CD4-positive, CD25-positive, alpha-beta regulatory T cell (primary cell): ENCODE measurements at regions not wholly inside any gene's neighbourhood (a gene's known extent, or its start where the extent isn't known, plus 50 kb on each side); places are given as distances from the start of the nearest gene placed in this dataset.

Source experiments
- ATAC-seq, 2 donors: fragments of 150-1000 bp; cut with Tn5 transposase; one replicate each; pipeline ENCODE4 v1.10.0; 2021; ENCODE audit warnings: low read depth in 2 of 2, moderate number of reproducible peaks in 2 of 2, moderate library complexity in 1 of 2
- DNase-seq, 3 donors: peaks; one replicate each; pipeline versions ENCODE4 v3.0.0 to v3.0.0-alpha.2; 2012 to 2022; ENCODE audit warnings: mixed read lengths in 1 of 3
- H3K27ac ChIP-seq: one replicate; pipeline ENCODE4 v1.7.0; 2013; ENCODE audit warnings: mild to moderate bottlenecking, low read length; ENCODE audit not compliant: insufficient read depth, poor library complexity, severe bottlenecking
- H3K27me3 ChIP-seq: one replicate; pipeline ENCODE4 v1.7.0; 2013; ENCODE audit warnings: low read length; ENCODE audit not compliant: control insufficient read depth, insufficient read depth
- H3K36me3 ChIP-seq: one replicate; pipeline ENCODE4 v1.7.0; 2013; ENCODE audit warnings: mild to moderate bottlenecking, low read length, moderate library complexity; ENCODE audit not compliant: control insufficient read depth, insufficient read depth
- H3K4me1 ChIP-seq: 2 replicates; pipeline ENCODE4 v1.7.0; 2013; ENCODE audit warnings: mild to moderate bottlenecking, low read length; ENCODE audit not compliant: insufficient read depth, control insufficient read depth, poor library complexity, severe bottlenecking
- H3K4me3 ChIP-seq: one replicate; pipeline ENCODE4 v1.7.0; 2013; ENCODE audit warnings: low read depth, mild to moderate bottlenecking, low read length, moderate library complexity
- H3K9me3 ChIP-seq, 2 experiments: 1 replicate in 1 of 2; 2 replicates in 1 of 2; pipeline ENCODE4 v1.7.0; 2013; ENCODE audit warnings: low read length in 2 of 2, mild to moderate bottlenecking in 1 of 2, moderate library complexity in 1 of 2; ENCODE audit not compliant: control insufficient read depth in 2 of 2
- H3K27ac Mint-ChIP-seq, 3 donors: one replicate each; pipeline ENCODE4 v1.8.0; 2020 to 2022; ENCODE audit warnings: mild to moderate bottlenecking in 3 of 3, mixed read lengths in 3 of 3, moderate library complexity in 2 of 3
- H3K27me3 Mint-ChIP-seq: one replicate; pipeline ENCODE4 v1.8.0; 2022; ENCODE audit warnings: mild to moderate bottlenecking, mixed read lengths
- H3K36me3 Mint-ChIP-seq: one replicate; pipeline ENCODE4 v1.8.0; 2020; ENCODE audit warnings: mixed read lengths
- H3K4me1 Mint-ChIP-seq, 4 donors: one replicate each; pipeline ENCODE4 v1.8.0; 2020 to 2022; ENCODE audit warnings: mixed read lengths in 4 of 4, mild to moderate bottlenecking in 1 of 4
- H3K4me3 Mint-ChIP-seq, 4 donors: one replicate each; pipeline ENCODE4 v1.8.0; 2020 to 2022; ENCODE audit warnings: mild to moderate bottlenecking in 4 of 4, mixed read lengths in 4 of 4, moderate library complexity in 3 of 4
- H3K9me3 Mint-ChIP-seq, 7 donors: one replicate each; pipeline ENCODE4 v1.8.0; 2020 to 2022; ENCODE audit warnings: mixed read lengths in 7 of 7, mild to moderate bottlenecking in 3 of 7, moderate library complexity in 2 of 7

GRCh38 chr20:10994991-10995700, 321.3 kb upstream of the JAG1 start:
- Histone ChIP-seq H3K36me3 (no peaks in the 10 kb centered on the region), H3K9me3 (no peaks in the 10 kb centered on the region), H3K27ac (no peak overlapping the region), H3K4me1 (no peaks in the 10 kb centered on the region), H3K4me3 (no peak overlapping the region), H3K27me3 (no peaks in the 10 kb centered on the region)
- DNase-seq (no peak), ATAC-seq (no peak)
- Mint-ChIP-seq H3K9me3 (peaks cover 0 to 7% (median 4%) of the 10 kb centered on the region in 7 donors), H3K27ac (no peak overlapping the region), H3K4me1 (no peaks in the 10 kb centered on the region), H3K36me3 (no peaks in the 10 kb centered on the region), H3K4me3 (no peak overlapping the region), H3K27me3 (no peaks in the 10 kb centered on the region)

- Histone ChIP-seq H3K27ac (no peak overlapping the region), H3K36me3 (no peaks in the 10 kb centered on the region), H3K27me3 (no peaks in the 10 kb centered on the region), H3K4me1 (no peaks in the 10 kb centered on the region), H3K9me3 (no peaks in the 10 kb centered on the region), H3K4me3 (no peak overlapping the region)
- Mint-ChIP-seq H3K4me1 (no peaks in the 10 kb centered on the region), H3K4me3 (no peak overlapping the region), H3K36me3 (no peaks in the 10 kb centered on the region), H3K27me3 (no peaks in the 10 kb centered on the region), H3K27ac (no peak overlapping the region), H3K9me3 (peaks cover 0 to 5% (median 3%) of the 10 kb centered on the region in 7 donors)
- no peak for ATAC-seq
- DNase-seq = no peak
Measured at GRCh38 chr20:10998476-10998875, 324.7 kb upstream of the JAG1 start.

- no peaks in the 10 kb centered on the region for H3K4me1 Mint-ChIP-seq
- no peak for ATAC-seq
- Histone ChIP-seq H3K36me3 (no peaks in the 10 kb centered on the region), H3K27ac (no peak overlapping the region), H3K9me3 (no peaks in the 10 kb centered on the region), H3K4me1 (no peaks in the 10 kb centered on the region), H3K4me3 (no peak overlapping the region), H3K27me3 (no peaks in the 10 kb centered on the region)
- no peak overlapping the region for H3K4me3 Mint-ChIP-seq
- H3K36me3 Mint-ChIP-seq = no peaks in the 10 kb centered on the region
- H3K9me3 Mint-ChIP-seq = peaks cover 0 to 5% (median 0%) of the 10 kb centered on the region in 7 donors
- H3K27ac Mint-ChIP-seq = no peak overlapping the region
- H3K27me3 Mint-ChIP-seq = no peaks in the 10 kb centered on the region
- DNase-seq = no peak
Measured at GRCh38 chr20:11000416-11000815, 326.6 kb upstream of the JAG1 start.

- Histone ChIP-seq H3K27me3 (no peaks in the 10 kb centered on the region), H3K4me1 (no peaks in the 10 kb centered on the region), H3K36me3 (no peaks in the 10 kb centered on the region), H3K9me3 (no peaks in the 10 kb centered on the region), H3K27ac (no peak overlapping the region), H3K4me3 (no peak overlapping the region)
- H3K36me3 Mint-ChIP-seq = no peaks in the 10 kb centered on the region
- no peaks in the 10 kb centered on the region for H3K4me1 Mint-ChIP-seq
- peaks cover 0 to 5% (median 2%) of the 10 kb centered on the region in 7 donors for H3K9me3 Mint-ChIP-seq
- H3K27ac Mint-ChIP-seq = no peak overlapping the region
- H3K4me3 Mint-ChIP-seq = no peak overlapping the region
- H3K27me3 Mint-ChIP-seq = no peaks in the 10 kb centered on the region
- no peak for ATAC-seq
- DNase-seq = no peak
Measured at GRCh38 chr20:11001302-11001701, 327.5 kb upstream of the JAG1 start.

- H3K27me3 ChIP-seq = no peaks in the 10 kb centered on the region
- H3K4me1 ChIP-seq = no peaks in the 10 kb centered on the region
- ATAC-seq (no peak), DNase-seq (no peak)
- Mint-ChIP-seq H3K27me3 (no peaks in the 10 kb centered on the region), H3K9me3 (peaks cover 0 to 7% (median 2%) of the 10 kb centered on the region in 7 donors), H3K27ac (no peak overlapping the region), H3K4me1 (no peaks in the 10 kb centered on the region), H3K4me3 (no peak overlapping the region), H3K36me3 (no peaks in the 10 kb centered on the region)
- H3K27ac ChIP-seq = no peak overlapping the region
- no peak overlapping the region for H3K4me3 ChIP-seq
- H3K36me3 ChIP-seq = no peaks in the 10 kb centered on the region
- no peaks in the 10 kb centered on the region for H3K9me3 ChIP-seq
Measured at GRCh38 chr20:11001764-11002540, 328.2 kb upstream of the JAG1 start.

GRCh38 chr20:11003341-11003740, 329.5 kb upstream of the JAG1 start:
- no peak for DNase-seq
- no peak for ATAC-seq

GRCh38 chr20:11008444-11009033, 334.7 kb upstream of the JAG1 start:
- H3K36me3 ChIP-seq = no peaks in the 10 kb centered on the region
- no peaks in the 10 kb centered on the region for H3K27me3 ChIP-seq
- H3K27ac ChIP-seq = no peak overlapping the region
- no peak overlapping the region for H3K27ac Mint-ChIP-seq
- ATAC-seq = no peak
- no peaks in the 10 kb centered on the region for H3K4me1 ChIP-seq
- no peaks in the 10 kb centered on the region for H3K9me3 ChIP-seq
- H3K36me3 Mint-ChIP-seq = no peaks in the 10 kb centered on the region
- no peak for DNase-seq
- H3K4me3 Mint-ChIP-seq = no peak overlapping the region
- H3K4me3 ChIP-seq = no peak overlapping the region
- peaks cover 2 to 14% (median 6%) of the 10 kb centered on the region in 7 donors for H3K9me3 Mint-ChIP-seq
- H3K4me1 Mint-ChIP-seq = no peaks in the 10 kb centered on the region
- H3K27me3 Mint-ChIP-seq = no peaks in the 10 kb centered on the region

More at GRCh38 chr20:11003341-11003740, 329.5 kb upstream of the JAG1 start:
- no peaks in the 10 kb centered on the region for H3K4me1 Mint-ChIP-seq
- Histone ChIP-seq H3K36me3 (no peaks in the 10 kb centered on the region), H3K27ac (no peak overlapping the region), H3K9me3 (no peaks in the 10 kb centered on the region), H3K4me3 (no peak overlapping the region), H3K27me3 (no peaks in the 10 kb centered on the region), H3K4me1 (no peaks in the 10 kb centered on the region)
- no peaks in the 10 kb centered on the region for H3K36me3 Mint-ChIP-seq
- no peaks in the 10 kb centered on the region for H3K27me3 Mint-ChIP-seq
- H3K9me3 Mint-ChIP-seq = peaks cover 0 to 7% (median 2%) of the 10 kb centered on the region in 7 donors
- no peak overlapping the region for H3K4me3 Mint-ChIP-seq
- no peak overlapping the region for H3K27ac Mint-ChIP-seq
